Neural cell (in vitro differentiated cells): ENCODE measurements at regions not wholly inside any gene's neighbourhood (a gene's known extent, or its start where the extent isn't known, plus 50 kb on each side); places are given as distances from the start of the nearest gene placed in this dataset.

Source experiments
- H2AFZ ChIP-seq: fragments of 200-600, 300-800 bp; sonication (generic), shearing (Covaris generic); 2 replicates; pipeline ENCODE4 v1.6.0; 2014; ENCODE audit warnings: low read depth, mild to moderate bottlenecking, antibody characterized with exemption, low read length, moderate library complexity
- H3F3A ChIP-seq: fragments of 200-600 bp; shearing (Covaris generic); 2 replicates; pipeline ENCODE4 v1.6.1; 2016; ENCODE audit warnings: mild to moderate bottlenecking, moderate library complexity, mixed read lengths, antibody characterized with exemption, low read length; ENCODE audit not compliant: insufficient read depth, poor library complexity, severe bottlenecking
- H3K27ac ChIP-seq: fragments of 200-600, 300-800 bp; sonication (generic), shearing (Covaris generic); 2 replicates; pipeline ENCODE4 v1.5.1; 2014; ENCODE audit warnings: mild to moderate bottlenecking, low read length, moderate library complexity
- H3K27me3 ChIP-seq: fragments of 300-800, 200-600 bp; sonication (generic), shearing (Covaris generic); 2 replicates; pipeline ENCODE4 v1.6.0; 2014; ENCODE audit warnings: mild to moderate bottlenecking, low read depth, low read length, moderate library complexity; ENCODE audit not compliant: insufficient read depth
- H3K36me3 ChIP-seq: fragments of 300-800, 200-600 bp; sonication (generic), shearing (Covaris generic); 2 replicates; pipeline ENCODE4 v1.5.1; 2014; ENCODE audit warnings: mild to moderate bottlenecking, antibody characterized with exemption, low read length, moderate library complexity; ENCODE audit not compliant: insufficient read depth
- H3K4me2 ChIP-seq: fragments of 300-800, 200-600 bp; sonication (generic), shearing (Covaris generic); 2 replicates; pipeline ENCODE4 v1.6.0; 2014; ENCODE audit warnings: mild to moderate bottlenecking, low read length
- H3K4me3 ChIP-seq: fragments of 300-800, 200-600 bp; sonication (generic), shearing (Covaris generic); 2 replicates; pipeline ENCODE4 v1.5.1; 2014; ENCODE audit warnings: mild to moderate bottlenecking, low read length, moderate library complexity
- H3K79me2 ChIP-seq: fragments of 200-600 bp; shearing (Covaris generic); replicated peaks from 2 replicates; pipeline ENCODE4 v1.6.0; 2014; ENCODE audit warnings: mild to moderate bottlenecking, low read length, moderate library complexity; ENCODE audit not compliant: insufficient read depth
- H3K9ac ChIP-seq: fragments of 300-800, 200-600 bp; sonication (generic), shearing (Covaris generic); 2 replicates; pipeline ENCODE4 v1.6.1; 2016; ENCODE audit warnings: mild to moderate bottlenecking, low read length, mixed read lengths
- H3K9me2 ChIP-seq: fragments of 200-600 bp; shearing (Covaris generic); 2 replicates; pipeline ENCODE4 v1.6.1; 2016; ENCODE audit warnings: mild to moderate bottlenecking, low read length, mixed read lengths; ENCODE audit not compliant: insufficient read depth
- H3K9me3 ChIP-seq: fragments of 200-600, 300-800 bp; sonication (generic), shearing (Covaris generic); 2 replicates; pipeline ENCODE4 v1.6.1; 2016; ENCODE audit warnings: mild to moderate bottlenecking, mixed run types, low read length, moderate library complexity, mixed read lengths
- H4K20me1 ChIP-seq: fragments of 200-600 bp; shearing (Covaris generic); 2 replicates; pipeline ENCODE4 v1.6.1; 2016; ENCODE audit warnings: mild to moderate bottlenecking, mixed run types; ENCODE audit not compliant: insufficient read depth
- CTCF ChIP-seq: fragments of 450-650 bp; IDR thresholded peaks from 2 replicates; pipeline ENCODE4 v1.5.1; 2014; ENCODE audit warnings: antibody characterized with exemption, mild to moderate bottlenecking, moderate library complexity; ENCODE audit not compliant: poor library complexity, severe bottlenecking
- EP300 ChIP-seq: fragments of 450-650 bp; conservative IDR thresholded peaks from 2 replicates; pipeline ENCODE4 v1.6.1; 2014; ENCODE audit warnings: antibody characterized with exemption, mild to moderate bottlenecking, moderate library complexity; ENCODE audit not compliant: poor library complexity, severe bottlenecking
- EZH2 ChIP-seq: fragments of 200-600, 300-800 bp; shearing (Covaris generic), sonication (generic); IDR thresholded peaks from 2 replicates; pipeline ENCODE4 v1.6.1; 2014; ENCODE audit warnings: antibody characterized with exemption, low read length, borderline replicate concordance, mild to moderate bottlenecking; ENCODE audit not compliant: insufficient read depth, poor library complexity, severe bottlenecking
- MXI1 ChIP-seq: fragments of 450-650 bp; conservative IDR thresholded peaks from 2 replicates; pipeline ENCODE4 v1.6.1; 2014; ENCODE audit warnings: antibody characterized with exemption, mild to moderate bottlenecking; ENCODE audit not compliant: poor library complexity, severe bottlenecking
- POLR2AphosphoS5 ChIP-seq: IDR thresholded peaks from 2 replicates; pipeline ENCODE4 v1.6.1; 2012
- RAD21 ChIP-seq: fragments of 450-650 bp; conservative IDR thresholded peaks from 2 replicates; pipeline ENCODE4 v1.6.1; 2014; ENCODE audit warnings: antibody characterized with exemption, mild to moderate bottlenecking, moderate library complexity
- REST ChIP-seq: IDR thresholded peaks from 2 replicates; pipeline ENCODE4 v1.6.1; 2012; ENCODE audit warnings: borderline replicate concordance
- SMC3 ChIP-seq: fragments of 450-650 bp; conservative IDR thresholded peaks from 2 replicates; pipeline ENCODE4 v1.6.1; 2014; ENCODE audit warnings: antibody characterized with exemption, mild to moderate bottlenecking, moderate library complexity; ENCODE audit not compliant: poor library complexity
- TAF1 ChIP-seq: IDR thresholded peaks from 2 replicates; pipeline ENCODE4 v1.6.1; 2012; ENCODE audit warnings: low read depth

- no peak overlapping the region for H3K9ac ChIP-seq
- TF ChIP-seq MXI1 (no peak), REST (no peak), SMC3 (peak; percentile 25), EP300 (no peak)
- no peaks in the 10 kb centered on the region for H3K36me3 ChIP-seq
- no peaks in the 10 kb centered on the region for H3K79me2 ChIP-seq
- H3K9me2 ChIP-seq = no peaks in the 10 kb centered on the region
- H3K27ac ChIP-seq = no peak overlapping the region
- no peaks in the 10 kb centered on the region for H4K20me1 ChIP-seq
- H3K4me3 ChIP-seq = no peak overlapping the region
- no peaks in the 10 kb centered on the region for H3K27me3 ChIP-seq
- no peaks in the 10 kb centered on the region for H3F3A ChIP-seq
- no peaks in the 10 kb centered on the region for H3K9me3 ChIP-seq
- H3K4me2 ChIP-seq = no peak overlapping the region
- no peak overlapping the region for H2AFZ ChIP-seq
Measured at GRCh38 chr20:39885975-39886649, 802.9 kb downstream of the MAFB start.

DNA sequence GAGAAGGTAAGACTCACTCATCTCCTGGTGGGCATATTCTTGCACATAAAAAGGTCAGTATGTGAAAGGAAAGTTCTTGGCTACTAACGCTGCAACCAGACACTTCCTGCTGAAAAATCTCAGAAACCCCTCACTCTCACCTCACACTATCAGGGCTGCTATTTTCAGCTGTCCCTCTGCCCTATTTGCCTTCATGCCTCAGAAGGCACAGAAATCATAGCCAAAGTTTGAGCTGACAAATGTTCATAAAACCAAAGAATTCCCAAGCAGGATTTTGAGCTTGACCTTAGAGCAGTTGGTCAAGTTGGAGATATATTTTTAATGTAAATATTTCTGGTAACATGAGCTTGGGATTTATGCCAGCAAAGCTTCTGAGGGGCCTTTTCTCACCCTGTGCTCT, 806.2 kb downstream of the MAFB start:
- H3F3A ChIP-seq = no peaks in the 10 kb centered on the region
- H3K9ac ChIP-seq = no peak overlapping the region
- H3K4me3 ChIP-seq = no peak overlapping the region
- no peaks in the 10 kb centered on the region for H4K20me1 ChIP-seq
- H3K36me3 ChIP-seq = no peaks in the 10 kb centered on the region
- H2AFZ ChIP-seq = no peak overlapping the region
- H3K27ac ChIP-seq = no peak overlapping the region
- TF ChIP-seq TAF1 (no peak), MXI1 (no peak), CTCF (no peak), RAD21 (no peak), REST (no peak), POLR2AphosphoS5 (no peak), SMC3 (no peak), EP300 (no peak), EZH2 (no peak)
- H3K27me3 ChIP-seq = no peaks in the 10 kb centered on the region
- H3K9me2 ChIP-seq = no peaks in the 10 kb centered on the region
- no peak overlapping the region for H3K4me2 ChIP-seq
- no peaks in the 10 kb centered on the region for H3K9me3 ChIP-seq
- no peaks in the 10 kb centered on the region for H3K79me2 ChIP-seq
